ENCODE measurements at regions not wholly inside any gene's neighbourhood (a gene's known extent, or its start where the extent isn't known, plus 50 kb on each side); places are given as distances from the start of the nearest gene placed in this dataset.

GRCh38 chr5:168228668-168229067 is 62.8 kb upstream of the WWC1 start:
- TF ChIP-seq, protein P1, sequence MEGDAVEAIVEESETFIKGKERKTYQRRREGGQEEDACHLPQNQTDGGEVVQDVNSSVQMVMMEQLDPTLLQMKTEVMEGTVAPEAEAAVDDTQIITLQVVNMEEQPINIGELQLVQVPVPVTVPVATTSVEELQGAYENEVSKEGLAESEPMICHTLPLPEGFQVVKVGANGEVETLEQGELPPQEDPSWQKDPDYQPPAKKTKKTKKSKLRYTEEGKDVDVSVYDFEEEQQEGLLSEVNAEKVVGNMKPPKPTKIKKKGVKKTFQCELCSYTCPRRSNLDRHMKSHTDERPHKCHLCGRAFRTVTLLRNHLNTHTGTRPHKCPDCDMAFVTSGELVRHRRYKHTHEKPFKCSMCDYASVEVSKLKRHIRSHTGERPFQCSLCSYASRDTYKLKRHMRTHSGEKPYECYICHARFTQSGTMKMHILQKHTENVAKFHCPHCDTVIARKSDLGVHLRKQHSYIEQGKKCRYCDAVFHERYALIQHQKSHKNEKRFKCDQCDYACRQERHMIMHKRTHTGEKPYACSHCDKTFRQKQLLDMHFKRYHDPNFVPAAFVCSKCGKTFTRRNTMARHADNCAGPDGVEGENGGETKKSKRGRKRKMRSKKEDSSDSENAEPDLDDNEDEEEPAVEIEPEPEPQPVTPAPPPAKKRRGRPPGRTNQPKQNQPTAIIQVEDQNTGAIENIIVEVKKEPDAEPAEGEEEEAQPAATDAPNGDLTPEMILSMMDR (IDR thresholded peaks at IDR 0.05): no peak
- Mint-ChIP-seq H3K27me3 (ENCODE audit: low read depth in 2 of 2) (peaks cover 0 to 25% of the 10 kb centered on the region in 2 donors), H3K36me3 (no peaks in the 10 kb centered on the region), H3K9me3 (no peaks in the 10 kb centered on the region), H3K4me3 (peak overlapping the region; percentile 74), H3K4me1 (peaks cover 41 to 60% of the 10 kb centered on the region in 2 donors), H3K27ac (peak overlapping the region; percentile 76 to 85)
- Histone ChIP-seq H3K36me3 (ENCODE audit: control insufficient read depth, insufficient read depth, low read length) (no peaks in the 10 kb centered on the region), H3K4me3 (ENCODE audit: low read length) (no peak overlapping the region), H3K27me3 (ENCODE audit: control insufficient read depth, insufficient read depth, low read length) (no peaks in the 10 kb centered on the region), H3K27ac (ENCODE audit: low read length) (peak overlapping the region; percentile 64), H3K9me3 (ENCODE audit: control insufficient read depth, insufficient read depth, low read length) (no peaks in the 10 kb centered on the region), H3K4me1 (ENCODE audit: control insufficient read depth, insufficient read depth, low read length) (peaks cover 16% of the 10 kb centered on the region)
- ATAC-seq (no peak), DNase-seq (no peak)
- WGBS (ENCODE audit: insufficient coverage): no CpG with 5 or more reads among the region's 3 CpGs
- intact Hi-C loops (cut with micrococcal nuclease): no loop called here

DNA sequence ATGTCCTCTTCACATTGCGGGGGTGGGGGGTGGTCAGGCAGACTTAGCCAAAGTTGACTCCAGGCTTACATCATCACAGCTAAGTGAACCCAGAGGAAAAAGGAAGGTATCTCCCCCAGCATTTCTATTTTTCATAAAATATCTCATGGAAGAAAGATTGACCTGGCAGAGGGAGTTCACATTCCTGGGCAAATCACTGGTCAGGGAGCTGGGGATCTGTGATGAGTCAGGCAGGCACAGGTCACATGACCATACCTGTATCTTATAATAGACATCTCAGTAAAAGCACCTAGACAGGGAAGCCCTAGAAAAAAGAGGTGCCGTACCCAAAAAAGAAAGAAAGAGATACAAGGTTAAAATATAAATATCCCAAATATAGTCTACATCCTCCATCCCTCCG is 57.3 kb upstream of the WWC1 start:
- no peaks in the 10 kb centered on the region for H3K36me3 ChIP-seq (ENCODE audit: control insufficient read depth, insufficient read depth, low read length)
- no peak overlapping the region for H3K27ac ChIP-seq (ENCODE audit: low read length)
- H3K9me3 ChIP-seq (ENCODE audit: control insufficient read depth, insufficient read depth, low read length): no peaks in the 10 kb centered on the region
- 100% methylated on average over 1 of the region's 3 CpGs for WGBS (ENCODE audit: insufficient coverage)
- no peak overlapping the region for H3K27ac Mint-ChIP-seq
- H3K4me3 ChIP-seq (ENCODE audit: low read length): no peak overlapping the region
- H3K4me1 Mint-ChIP-seq: peaks cover 14 to 32% of the 10 kb centered on the region in 2 donors
- H3K27me3 ChIP-seq (ENCODE audit: control insufficient read depth, insufficient read depth, low read length): no peaks in the 10 kb centered on the region
- TF ChIP-seq, protein P1 (IDR thresholded peaks at IDR 0.05): no peak
- no peaks in the 10 kb centered on the region for H3K36me3 Mint-ChIP-seq
- peaks cover 0 to 18% of the 10 kb centered on the region in 2 donors for H3K27me3 Mint-ChIP-seq (ENCODE audit: low read depth in 2 of 2)
- DNase-seq (no peak), ATAC-seq (no peak)
- no peaks in the 10 kb centered on the region for H3K9me3 Mint-ChIP-seq
- H3K4me3 Mint-ChIP-seq: no peak overlapping the region
- peaks cover under 1% of the 10 kb centered on the region for H3K4me1 ChIP-seq (ENCODE audit: control insufficient read depth, insufficient read depth, low read length)
- intact Hi-C loops (cut with micrococcal nuclease): no loop called here

DNA sequence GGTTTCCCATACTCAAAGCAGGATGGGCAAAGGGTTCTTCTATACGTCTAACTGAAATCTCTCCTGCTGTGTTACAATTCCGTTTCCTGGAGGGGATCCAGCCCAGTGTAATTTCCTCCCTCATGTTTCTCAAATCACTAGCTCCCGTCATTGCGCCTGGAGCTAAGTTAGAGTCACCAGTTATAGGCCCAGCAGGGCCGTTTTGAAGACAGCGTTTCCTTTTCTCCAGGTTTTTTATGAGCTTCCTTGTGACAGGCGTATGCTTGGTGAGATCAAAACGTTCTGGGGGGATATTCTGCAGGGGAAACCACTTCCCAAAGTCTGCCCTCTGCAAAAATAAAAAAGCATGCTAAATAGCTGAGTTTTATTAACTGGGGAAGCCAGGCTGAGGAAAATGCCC is 53.0 kb upstream of the WWC1 start:
- no peaks in the 10 kb centered on the region for H3K9me3 Mint-ChIP-seq
- Histone ChIP-seq H3K36me3 (ENCODE audit: control insufficient read depth, insufficient read depth, low read length) (no peaks in the 10 kb centered on the region), H3K27me3 (ENCODE audit: control insufficient read depth, insufficient read depth, low read length) (no peaks in the 10 kb centered on the region), H3K4me1 (ENCODE audit: control insufficient read depth, insufficient read depth, low read length) (no peaks in the 10 kb centered on the region), H3K4me3 (ENCODE audit: low read length) (no peak overlapping the region), H3K27ac (ENCODE audit: low read length) (no peak overlapping the region), H3K9me3 (ENCODE audit: control insufficient read depth, insufficient read depth, low read length) (no peaks in the 10 kb centered on the region)
- no peak overlapping the region for H3K4me3 Mint-ChIP-seq
- no peak overlapping the region for H3K27ac Mint-ChIP-seq
- WGBS (ENCODE audit: insufficient coverage): 44% methylated on average over 8 of the region's 8 CpGs
- no peak for ATAC-seq
- H3K27me3 Mint-ChIP-seq (ENCODE audit: low read depth in 2 of 2): peaks cover 0 to 2% of the 10 kb centered on the region in 2 donors
- H3K36me3 Mint-ChIP-seq: no peaks in the 10 kb centered on the region
- H3K4me1 Mint-ChIP-seq: peaks cover 0 to 6% of the 10 kb centered on the region in 2 donors
- DNase-seq: no peak
- TF ChIP-seq, protein P1 (IDR thresholded peaks at IDR 0.05): no peak
- intact Hi-C loops (cut with micrococcal nuclease): no loop called here

- H3K36me3 ChIP-seq (ENCODE audit: control insufficient read depth, insufficient read depth, low read length): no peaks in the 10 kb centered on the region
- no peak for ATAC-seq
- H3K27me3 ChIP-seq (ENCODE audit: control insufficient read depth, insufficient read depth, low read length): no peaks in the 10 kb centered on the region
- no peaks in the 10 kb centered on the region for H3K9me3 Mint-ChIP-seq
- no peaks in the 10 kb centered on the region for H3K4me1 Mint-ChIP-seq
- DNase-seq: no peak
- no peaks in the 10 kb centered on the region for H3K4me1 ChIP-seq (ENCODE audit: control insufficient read depth, insufficient read depth, low read length)
- intact Hi-C loops (cut with micrococcal nuclease): no loop called here
- TF ChIP-seq, protein P1 (IDR thresholded peaks at IDR 0.05): no peak
- no peaks in the 10 kb centered on the region for H3K9me3 ChIP-seq (ENCODE audit: control insufficient read depth, insufficient read depth, low read length)
- no peak overlapping the region for H3K27ac Mint-ChIP-seq
- H3K4me3 ChIP-seq (ENCODE audit: low read length): no peak overlapping the region
- no peak overlapping the region for H3K4me3 Mint-ChIP-seq
- H3K36me3 Mint-ChIP-seq: no peaks in the 10 kb centered on the region
- no peaks in the 10 kb centered on the region for H3K27me3 Mint-ChIP-seq (ENCODE audit: low read depth in 2 of 2)
- no peak overlapping the region for H3K27ac ChIP-seq (ENCODE audit: low read length)
These were observed 52.1 kb upstream of the WWC1 start for GRCh38 chr5:168239325-168239724.

Data from natural killer cell (primary cell).